NCI-H446 (cell line): ENCODE measurements at regions not wholly inside any gene's neighbourhood (a gene's known extent, or its start where the extent isn't known, plus 50 kb on each side); places are given as distances from the start of the nearest gene placed in this dataset.
"Not testable (repeated sequence)": the region's sequence is repeated elsewhere in the genome, so short reads cannot be mapped to it uniquely, and the experiment has no call there.

ENCODE experiments used
- DNase-seq, 2 experiments: peaks; one replicate each; lab custom pipeline; 2025; lab: John Stamatoyannopoulos, UW

- no peak for DNase-seq
Observed at GRCh38 chr1:190679044-190679443, 201.4 kb upstream of the BRINP3 start.

- DNase-seq = no peak
Observed at GRCh38 chr1:190679454-190679853, 201.8 kb upstream of the BRINP3 start.

- no peak for DNase-seq
Observed at GRCh38 chr1:190679983-190680382, 202.3 kb upstream of the BRINP3 start.

- DNase-seq = no peak
Observed at GRCh38 chr1:190685676-190686075, 208.0 kb upstream of the BRINP3 start.

- DNase-seq = no peak
Observed at GRCh38 chr1:190688096-190688495, 210.4 kb upstream of the BRINP3 start.

GRCh38 chr1:190698488-190698887, 220.8 kb upstream of the BRINP3 start:
- DNase-seq = not testable (repeated sequence)

- DNase-seq = no peak
Observed at GRCh38 chr1:190699165-190699564, 221.5 kb upstream of the BRINP3 start.

- DNase-seq = no peak
Observed at GRCh38 chr1:190708418-190709057, 230.9 kb upstream of the BRINP3 start.

- DNase-seq = no peak
Observed at GRCh38 chr1:190711069-190711468, 233.4 kb upstream of the BRINP3 start.

- DNase-seq = no peak
Observed at GRCh38 chr1:190717055-190717454, 239.4 kb upstream of the BRINP3 start.

GRCh38 chr1:190736971-190737590, 259.4 kb upstream of the BRINP3 start:
- DNase-seq = no peak

- DNase-seq = no peak
Observed at GRCh38 chr1:190738317-190738716, 260.7 kb upstream of the BRINP3 start.

GRCh38 chr1:190739926-190740325, 262.3 kb upstream of the BRINP3 start:
- DNase-seq = no peak

GRCh38 chr1:190747704-190748103, 270.0 kb upstream of the BRINP3 start:
- DNase-seq = peak in 1 of 2 experiments; percentile 17

GRCh38 chr1:190752131-190752530, 274.5 kb upstream of the BRINP3 start:
- no peak for DNase-seq

- DNase-seq = peak; percentile 64 to 85
Observed at GRCh38 chr1:190754666-190755065, 277.0 kb upstream of the BRINP3 start.

GRCh38 chr1:190759807-190760206, 282.1 kb upstream of the BRINP3 start:
- DNase-seq = no peak

GRCh38 chr1:190762325-190762724, 284.7 kb upstream of the BRINP3 start:
- no peak for DNase-seq

- no peak for DNase-seq
Observed at GRCh38 chr1:190792873-190793272, 315.2 kb upstream of the BRINP3 start.

- no peak for DNase-seq
Observed at GRCh38 chr1:190807629-190808028, 330.0 kb upstream of the BRINP3 start.

- DNase-seq = no peak
Observed at GRCh38 chr1:190808035-190808434, 330.4 kb upstream of the BRINP3 start.

GRCh38 chr1:190809312-190809711, 331.6 kb upstream of the BRINP3 start:
- no peak for DNase-seq

- no peak for DNase-seq
Observed at GRCh38 chr1:190812996-190813395, 335.3 kb upstream of the BRINP3 start.

GRCh38 chr1:190832511-190832910, 354.8 kb upstream of the BRINP3 start:
- no peak for DNase-seq
